22Rv1 (cell line): ENCODE measurements at regions not wholly inside any gene's neighbourhood (a gene's known extent, or its start where the extent isn't known, plus 50 kb on each side); places are given as distances from the start of the nearest gene placed in this dataset.

Source experiments
- ZFX ChIP-seq: fragments of 450-650 bp; IDR thresholded peaks from 2 replicates; pipeline ENCODE4 v1.6.1; 2017; ENCODE audit warnings: antibody characterized with exemption, borderline replicate concordance
- TF ChIP-seq, protein P1 (sequence below): fragments of 450-650 bp; IDR thresholded peaks from 2 replicates; pipeline ENCODE4 v1.5.1; 2017; ENCODE audit warnings: mild to moderate bottlenecking

GRCh38 chr9:28805197-28805596 is 1231.9 kb upstream of the C9orf72 start:
- TF ChIP-seq, protein P1, sequence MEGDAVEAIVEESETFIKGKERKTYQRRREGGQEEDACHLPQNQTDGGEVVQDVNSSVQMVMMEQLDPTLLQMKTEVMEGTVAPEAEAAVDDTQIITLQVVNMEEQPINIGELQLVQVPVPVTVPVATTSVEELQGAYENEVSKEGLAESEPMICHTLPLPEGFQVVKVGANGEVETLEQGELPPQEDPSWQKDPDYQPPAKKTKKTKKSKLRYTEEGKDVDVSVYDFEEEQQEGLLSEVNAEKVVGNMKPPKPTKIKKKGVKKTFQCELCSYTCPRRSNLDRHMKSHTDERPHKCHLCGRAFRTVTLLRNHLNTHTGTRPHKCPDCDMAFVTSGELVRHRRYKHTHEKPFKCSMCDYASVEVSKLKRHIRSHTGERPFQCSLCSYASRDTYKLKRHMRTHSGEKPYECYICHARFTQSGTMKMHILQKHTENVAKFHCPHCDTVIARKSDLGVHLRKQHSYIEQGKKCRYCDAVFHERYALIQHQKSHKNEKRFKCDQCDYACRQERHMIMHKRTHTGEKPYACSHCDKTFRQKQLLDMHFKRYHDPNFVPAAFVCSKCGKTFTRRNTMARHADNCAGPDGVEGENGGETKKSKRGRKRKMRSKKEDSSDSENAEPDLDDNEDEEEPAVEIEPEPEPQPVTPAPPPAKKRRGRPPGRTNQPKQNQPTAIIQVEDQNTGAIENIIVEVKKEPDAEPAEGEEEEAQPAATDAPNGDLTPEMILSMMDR = no peak
- TF ChIP-seq ZFX = no peak
